ENCODE measurements at regions not wholly inside any gene's neighbourhood (a gene's known extent, or its start where the extent isn't known, plus 50 kb on each side); places are given as distances from the start of the nearest gene placed in this dataset.

DNA sequence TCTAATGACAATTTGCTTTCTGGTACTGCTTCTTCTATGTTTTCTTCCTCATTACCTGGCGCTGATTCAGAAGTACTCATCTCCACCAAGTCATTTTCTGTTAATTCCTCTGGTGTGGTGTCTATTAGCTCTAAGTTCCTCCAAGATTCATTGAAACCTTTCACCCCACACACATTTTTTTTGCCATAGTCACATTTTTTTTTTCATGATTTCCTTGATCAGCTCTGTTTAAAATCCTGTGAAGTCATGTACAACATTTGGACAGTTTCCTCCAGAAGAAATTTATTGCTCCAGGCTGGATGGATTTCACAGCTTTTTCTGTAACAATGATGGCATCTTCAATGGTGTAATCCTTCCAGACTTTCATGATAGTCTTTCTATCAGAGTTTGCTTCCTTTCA, 243.2 kb upstream of the VEPH1 start:
- Histone ChIP-seq H3K27ac (replicated peaks in 1 of 4) (no peak overlapping the region), H3K4me1 (no peaks in the 10 kb centered on the region), H3K27me3 (no peaks in the 10 kb centered on the region), H3K36me3 (no peaks in the 10 kb centered on the region), H3K9me3 (peaks cover 0 to 24% (median 16%) of the 10 kb centered on the region in 4 donors), H3K4me3 (no peak overlapping the region)
- no peak for TF ChIP-seq POLR2A (IDR thresholded peaks at IDR 0.05; ENCODE audit: low read depth)
- TF ChIP-seq POLR2AphosphoS5 (IDR thresholded peaks at IDR 0.05), result no peak
- no peak for TF ChIP-seq CTCF (IDR thresholded peaks at IDR 0.05)
- intact Hi-C loops (cut with DNase I), result no loop called here
- WGBS, result 100% methylated on average over 1 of the region's 1 CpG
- no peak for DNase-seq (ENCODE audit: extremely low spot score)

GRCh38 chr3:157741607-157742006, 238.4 kb upstream of the VEPH1 start:
- TF ChIP-seq EP300 (IDR thresholded peaks at IDR 0.05) (no peak), CTCF (IDR thresholded peaks at IDR 0.05) (no peak), POLR2A (IDR thresholded peaks at IDR 0.05; ENCODE audit: low read depth) (no peak), POLR2AphosphoS5 (IDR thresholded peaks at IDR 0.05) (no peak)
- Histone ChIP-seq H3K36me3 (no peaks in the 10 kb centered on the region), H3K4me1 (no peaks in the 10 kb centered on the region), H3K9me3 (peaks cover 0 to 24% (median 16%) of the 10 kb centered on the region in 4 donors), H3K27ac (replicated peaks in 1 of 4) (no peak overlapping the region), H3K4me3 (no peak overlapping the region), H3K27me3 (no peaks in the 10 kb centered on the region)
- DNase-seq (ENCODE audit: extremely low spot score), result no peak
- intact Hi-C loops (cut with DNase I), result no loop called here

- TF ChIP-seq POLR2A (IDR thresholded peaks at IDR 0.05; ENCODE audit: low read depth) (no peak), CTCF (IDR thresholded peaks at IDR 0.05) (no peak), EP300 (IDR thresholded peaks at IDR 0.05) (no peak), POLR2AphosphoS5 (IDR thresholded peaks at IDR 0.05) (no peak)
- Histone ChIP-seq H3K27me3 (no peaks in the 10 kb centered on the region), H3K36me3 (no peaks in the 10 kb centered on the region), H3K4me1 (no peaks in the 10 kb centered on the region), H3K9me3 (peaks cover 0 to 18% (median 9%) of the 10 kb centered on the region in 4 donors), H3K27ac (replicated peaks in 1 of 4) (no peak overlapping the region), H3K4me3 (no peak overlapping the region)
- DNase-seq (ENCODE audit: extremely low spot score), result no peak
- WGBS, result 93% methylated on average over 5 of the region's 5 CpGs
- intact Hi-C loops (cut with DNase I), result no loop called here
These were observed 235.2 kb upstream of the VEPH1 start for GRCh38 chr3:157738441-157738840.

DNA sequence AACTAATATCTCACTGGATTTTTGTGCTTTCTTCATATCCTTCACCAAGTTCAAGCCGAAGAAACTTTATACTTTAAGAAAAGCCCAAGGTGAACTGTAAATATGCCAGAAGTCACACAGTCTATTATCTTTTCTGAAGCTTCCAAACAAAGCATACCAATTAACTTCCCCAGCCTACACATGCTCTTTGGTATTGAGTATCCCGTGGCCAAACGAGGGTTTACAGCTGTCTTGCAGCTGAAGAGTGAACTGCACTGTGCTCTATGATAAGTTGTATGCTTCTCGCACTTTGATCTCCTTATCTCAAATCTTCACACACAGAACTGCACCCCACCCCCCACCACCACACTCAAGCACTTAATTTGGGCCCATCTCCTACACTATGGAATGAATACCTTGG, 215.6 kb upstream of the VEPH1 start:
- WGBS, result 50% methylated on average over 4 of the region's 4 CpGs

More for the DNA sequence above, 215.6 kb upstream of the VEPH1 start:
- TF ChIP-seq CTCF (IDR thresholded peaks at IDR 0.05) (no peak), POLR2A (IDR thresholded peaks at IDR 0.05; ENCODE audit: low read depth) (no peak), POLR2AphosphoS5 (IDR thresholded peaks at IDR 0.05) (no peak), EP300 (IDR thresholded peaks at IDR 0.05) (no peak)
- DNase-seq (ENCODE audit: extremely low spot score), result no peak
- Histone ChIP-seq H3K27ac (replicated peaks in 1 of 4) (no peak overlapping the region), H3K4me1 (no peaks in the 10 kb centered on the region), H3K36me3 (no peaks in the 10 kb centered on the region), H3K9me3 (peaks cover 0 to 6% (median 0%) of the 10 kb centered on the region in 4 donors), H3K4me3 (no peak overlapping the region), H3K27me3 (no peaks in the 10 kb centered on the region)
- intact Hi-C loops (cut with DNase I), result no loop called here
